Frontal cortex (tissue), 3 donors: ENCODE measurements at regions not wholly inside any gene's neighbourhood (a gene's known extent, or its start where the extent isn't known, plus 50 kb on each side); places are given as distances from the start of the nearest gene placed in this dataset.

ENCODE experiments used
- DNase-seq, 2 donors: peaks; one replicate each; pipeline ENCODE4 v3.0.0; 2012; ENCODE audit warnings: low spot score in 2 of 2
- FAIRE-seq: peaks from 2 replicates; lab custom pipeline; 2012; peaks lifted over from hg19 to GRCh38; lab: Jason Lieb, UNC
- donor health status: control.
- donor health status: control.
- donor health status: control.

DNA sequence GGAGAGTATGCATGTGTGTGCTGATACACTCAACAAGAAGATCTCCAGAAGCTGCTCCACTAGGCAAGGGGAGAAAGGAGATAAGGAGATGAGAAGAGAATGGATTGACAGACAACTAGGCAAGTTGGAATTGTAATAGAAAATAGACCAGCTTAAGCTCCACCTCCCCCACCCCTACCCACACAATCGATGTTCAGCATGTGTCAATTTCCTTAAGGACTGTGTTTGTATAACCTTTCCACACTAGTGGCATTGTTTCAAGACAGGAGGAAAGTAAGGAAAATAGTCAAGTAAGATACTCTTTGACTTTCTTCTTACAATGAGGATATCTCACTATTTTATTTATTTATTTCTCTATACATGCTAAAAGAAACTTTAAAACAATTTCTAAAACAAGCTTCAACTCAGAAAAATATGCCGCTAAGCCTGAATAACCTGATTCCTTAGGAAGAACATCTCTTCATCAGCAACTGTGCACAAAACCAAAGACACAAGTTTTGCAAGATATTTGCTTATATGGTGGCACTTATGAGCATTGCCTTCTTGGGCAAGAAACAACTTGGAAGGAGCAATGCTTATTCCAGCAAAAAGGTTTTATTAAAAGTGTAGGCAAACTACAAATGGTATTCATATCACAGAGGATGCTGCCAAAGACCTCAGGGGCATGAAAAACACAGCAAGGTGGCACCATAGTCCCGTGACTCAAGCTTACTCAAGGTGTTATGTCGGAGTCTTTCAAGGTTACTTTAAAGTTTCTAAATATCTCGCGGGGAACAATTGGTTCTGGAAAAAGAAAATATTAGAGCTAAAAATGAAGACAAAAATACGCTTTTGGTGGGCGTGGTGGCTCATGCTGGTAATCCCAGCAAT, 249.1 kb downstream of the COL12A1 start:
- no peak for DNase-seq
- no peak for FAIRE-seq

DNA sequence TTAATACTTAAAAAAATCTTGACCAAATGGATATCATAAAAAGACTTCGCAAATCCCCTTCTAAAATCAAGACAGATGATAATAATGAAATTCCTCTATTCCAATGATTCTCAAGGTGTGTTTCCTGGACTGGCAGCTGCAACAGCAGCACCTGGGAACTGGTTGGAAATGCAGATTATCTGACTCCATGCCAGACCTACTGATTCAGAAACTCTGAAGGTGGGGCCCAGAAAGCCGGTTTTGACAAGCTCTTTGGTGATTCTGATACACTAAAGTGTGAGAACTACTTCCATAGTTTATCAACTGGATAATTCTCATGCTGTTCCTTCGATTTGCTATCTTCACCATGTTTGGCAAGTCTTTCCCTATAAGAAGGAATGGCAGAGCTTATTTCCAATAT, 252.1 kb downstream of the COL12A1 start:
- no peak for FAIRE-seq
- no peak for DNase-seq

DNA sequence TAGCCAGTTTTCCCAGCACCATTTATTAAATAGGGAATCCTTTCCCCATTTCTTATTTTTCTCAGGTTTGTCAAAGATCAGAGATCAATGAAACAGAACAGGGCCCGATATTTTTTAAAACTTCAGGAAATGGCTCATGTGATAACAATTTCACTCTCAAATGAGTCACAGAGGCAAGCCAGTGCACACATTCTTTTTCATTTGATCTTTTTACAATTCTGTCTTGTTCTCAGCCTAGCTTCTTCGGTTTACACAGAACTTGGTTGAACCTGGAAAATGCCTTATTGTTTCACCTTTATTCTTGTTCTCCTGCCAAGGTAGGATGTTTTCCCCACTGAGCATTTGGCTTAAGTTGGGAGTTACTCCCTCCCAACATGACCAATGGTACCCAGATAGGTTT, 258.9 kb downstream of the COL12A1 start:
- no peak for DNase-seq
- no peak for FAIRE-seq

DNA sequence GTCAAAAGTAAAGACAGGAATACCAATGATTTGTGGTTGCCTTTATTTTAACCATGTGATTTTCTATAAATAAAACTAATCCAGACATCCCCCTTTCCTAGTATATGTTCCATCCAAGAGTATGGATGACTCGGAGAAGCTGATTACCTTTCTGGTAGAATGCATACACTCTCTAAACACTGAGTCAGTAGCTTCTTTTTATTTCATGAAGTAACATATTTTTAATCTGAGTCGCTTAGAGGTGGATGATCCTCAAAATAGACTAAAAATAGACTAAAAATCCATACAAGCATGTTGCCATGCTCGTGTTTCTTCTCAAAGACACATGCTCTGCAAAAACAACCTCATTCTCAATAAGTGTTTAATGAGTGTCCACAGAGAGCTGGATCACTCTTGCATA, 263.7 kb downstream of the COL12A1 start:
- FAIRE-seq (no peak), DNase-seq (no peak)

DNA sequence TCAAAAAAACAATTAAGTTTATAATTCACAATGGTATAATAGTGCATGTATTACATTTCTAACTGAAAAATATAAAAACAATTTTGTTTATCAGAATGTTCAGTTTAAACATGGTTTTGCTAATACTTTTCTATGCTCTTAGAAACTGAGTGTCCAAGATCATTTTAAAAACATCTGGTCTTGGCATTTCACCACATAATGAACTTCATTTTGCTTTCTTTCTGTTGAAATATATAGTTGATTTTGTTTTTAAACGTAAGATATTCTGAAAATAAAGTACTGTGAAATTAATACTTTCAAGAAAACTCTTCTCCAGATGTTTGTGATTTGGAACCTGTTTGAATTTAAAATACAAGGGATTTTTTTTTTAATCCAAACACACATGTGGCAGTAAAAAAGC, 264.4 kb downstream of the COL12A1 start:
- FAIRE-seq (no peak), DNase-seq (no peak)

DNA sequence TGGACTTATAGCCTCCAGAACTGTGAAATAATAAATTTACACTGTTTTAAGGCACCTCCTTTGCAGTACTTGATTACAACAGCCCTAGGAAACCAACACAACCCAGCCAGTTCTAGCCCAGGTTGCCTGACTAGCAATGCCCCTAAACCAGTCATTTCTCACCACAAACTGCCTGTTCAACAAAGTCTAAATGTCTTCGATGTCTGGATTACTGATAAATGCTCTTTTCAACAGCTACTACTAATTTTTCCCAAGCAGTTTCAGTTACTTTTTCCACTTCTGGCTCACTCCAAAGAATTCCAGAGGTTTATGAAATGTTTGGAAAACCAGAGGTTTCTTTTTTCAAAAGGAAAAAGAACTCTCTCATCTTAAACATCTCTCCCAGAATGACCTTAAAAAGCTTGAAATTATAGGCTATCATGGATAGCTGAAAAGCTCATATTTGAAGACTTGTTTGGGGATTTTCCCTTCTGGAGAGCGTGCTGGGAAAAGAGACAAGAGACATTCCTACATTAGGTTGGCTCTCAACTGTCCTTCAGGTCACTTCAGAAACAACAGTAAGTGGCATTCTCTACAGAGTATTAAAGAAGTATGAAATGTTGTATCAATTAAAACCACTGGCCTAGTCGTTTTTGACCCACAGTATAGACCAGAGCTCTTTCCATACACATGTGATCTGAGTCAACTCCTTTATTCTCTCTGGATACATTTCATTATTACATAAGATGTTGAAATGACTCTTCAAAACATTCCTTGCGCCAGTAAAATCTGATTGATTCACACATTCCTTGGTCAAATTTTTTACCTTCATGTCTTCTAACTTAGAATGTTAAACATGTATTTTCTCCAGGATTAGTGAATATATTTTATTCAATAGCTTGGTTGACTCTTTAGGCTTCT, 265.9 kb downstream of the COL12A1 start:
- FAIRE-seq (no peak), DNase-seq (no peak)

DNA sequence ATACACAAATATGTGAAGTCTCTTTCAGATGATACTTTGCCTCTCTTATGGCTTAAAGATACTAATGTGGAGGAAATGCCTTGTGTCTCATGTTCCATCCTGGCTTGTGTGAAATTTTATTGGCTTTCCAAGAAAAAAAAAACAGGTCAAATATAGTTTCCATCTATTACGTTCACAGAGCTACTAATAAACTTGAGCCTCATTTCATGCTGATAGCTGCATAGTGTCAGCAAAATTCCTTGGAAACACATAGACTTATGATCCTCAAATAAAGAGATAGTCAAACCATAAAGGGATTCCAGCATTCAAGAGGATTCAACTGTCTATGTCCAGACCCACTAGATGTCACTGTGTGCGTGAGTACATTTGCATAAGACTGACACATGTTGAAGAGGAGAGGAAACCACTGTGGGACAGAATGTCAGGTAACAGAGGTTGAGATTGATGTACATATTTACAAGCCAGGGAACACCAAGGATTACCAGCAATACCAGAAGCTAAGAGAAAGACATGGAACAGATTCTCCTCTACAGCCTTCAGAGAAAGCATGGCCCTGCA, 266.6 kb downstream of the COL12A1 start:
- DNase-seq (no peak), FAIRE-seq (no peak)

DNA sequence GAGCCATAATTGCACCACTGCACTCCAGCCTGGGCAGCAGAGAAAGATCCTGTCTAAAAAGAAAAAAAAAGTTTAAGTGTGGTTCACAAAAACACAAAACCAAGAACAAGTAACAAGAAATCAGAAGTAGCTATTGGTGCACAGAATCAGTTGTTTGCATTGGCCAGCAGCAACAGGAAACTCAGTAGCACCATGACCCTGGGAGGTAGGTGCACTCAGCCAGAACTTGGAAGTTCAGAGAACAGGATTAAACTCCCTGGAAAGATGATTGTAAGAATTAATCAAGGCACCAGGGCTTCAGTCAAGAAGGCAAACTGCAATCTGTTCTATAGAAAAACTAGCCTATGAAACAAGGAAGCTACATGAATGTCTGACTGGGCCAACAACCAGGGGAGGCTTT, 267.9 kb downstream of the COL12A1 start:
- no peak for FAIRE-seq
- no peak for DNase-seq

DNA sequence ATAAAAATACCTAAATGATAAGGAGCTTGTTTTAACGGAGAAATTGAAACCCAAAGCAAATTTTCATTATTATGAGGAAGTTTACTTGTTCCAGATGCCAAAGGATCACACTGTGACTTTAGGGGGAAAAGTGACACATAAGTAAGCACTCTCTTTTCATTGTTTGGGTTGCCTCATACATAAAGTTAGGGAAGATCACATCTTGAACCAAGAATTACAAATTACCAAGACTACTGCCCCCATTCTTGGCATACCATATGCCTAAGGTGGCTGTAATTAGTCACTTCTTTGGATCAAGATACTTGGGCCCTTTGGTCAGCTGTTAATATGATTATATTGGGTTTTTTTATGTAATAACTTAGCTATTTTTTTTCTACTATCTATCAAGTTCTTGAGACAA, 269.0 kb downstream of the COL12A1 start:
- DNase-seq (no peak), FAIRE-seq (no peak)

DNA sequence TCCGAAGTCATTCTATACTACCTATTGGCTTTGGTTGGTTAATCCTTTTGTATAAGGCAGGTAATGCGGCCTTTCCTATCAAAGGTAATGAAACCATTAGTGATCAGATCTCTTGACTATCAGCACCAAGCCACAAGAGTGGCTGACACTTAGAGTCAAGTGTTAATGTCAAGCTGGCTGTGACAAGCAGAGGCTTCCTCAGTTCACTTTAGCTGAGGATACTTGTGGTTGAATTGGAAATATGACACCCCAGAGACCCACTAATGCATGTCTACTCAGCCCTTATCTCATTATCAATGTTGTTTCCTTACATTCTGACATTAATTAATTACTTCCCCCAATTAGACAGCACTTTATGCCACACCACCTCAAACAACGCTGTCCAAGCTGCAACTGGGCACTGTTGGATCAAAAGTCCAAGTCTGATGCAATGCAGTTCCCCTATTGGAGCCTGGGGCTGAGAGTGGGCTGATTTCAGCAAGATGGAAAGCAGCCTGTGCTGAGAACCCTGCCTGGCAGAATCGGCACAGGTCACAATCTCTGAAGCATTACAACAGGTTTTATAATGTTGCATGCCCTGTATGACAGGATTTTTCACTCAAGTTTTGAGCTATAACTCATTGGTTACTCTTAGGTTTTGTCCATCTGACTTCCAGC, 273.5 kb downstream of the COL12A1 start:
- FAIRE-seq (no peak), DNase-seq (no peak)

DNA sequence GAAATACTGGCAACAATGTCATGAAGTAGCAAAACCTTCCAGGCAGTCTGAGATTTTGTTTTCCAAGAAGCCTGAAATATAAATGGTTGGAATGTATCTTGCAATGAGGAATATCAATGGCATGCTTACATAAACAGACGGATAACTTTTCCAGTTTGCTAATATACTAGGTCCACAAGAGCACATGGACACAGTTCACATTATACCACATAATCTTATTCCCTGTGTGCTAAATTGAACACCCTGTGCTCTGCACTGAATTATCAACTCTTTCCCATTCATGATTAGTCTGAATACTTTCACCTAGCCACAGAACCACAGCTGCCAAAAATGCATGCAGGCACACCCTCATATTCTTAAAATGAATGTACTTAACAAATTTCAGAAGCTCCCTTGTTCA, 274.3 kb downstream of the COL12A1 start:
- FAIRE-seq: no peak
- DNase-seq: no peak

DNA sequence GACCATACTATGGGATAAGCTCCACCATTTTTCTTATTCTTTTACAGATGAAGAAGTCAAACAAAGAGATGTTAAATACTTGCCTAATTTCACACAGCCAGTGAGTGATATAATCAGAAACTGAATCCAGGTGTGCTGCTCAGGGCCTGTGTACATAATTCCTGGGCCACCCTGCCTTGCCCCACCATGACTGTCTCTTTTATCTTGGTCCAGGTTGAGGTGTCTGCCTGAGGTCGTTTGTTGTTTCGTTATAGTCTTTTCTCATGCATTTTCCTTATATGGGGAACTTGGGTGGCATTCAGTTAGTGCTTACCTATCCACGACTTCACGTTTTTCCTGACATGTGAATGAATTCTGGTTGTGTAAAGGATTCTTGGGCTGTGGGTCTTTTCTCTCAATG, 277.6 kb downstream of the COL12A1 start:
- no peak for DNase-seq
- FAIRE-seq: no peak

DNA sequence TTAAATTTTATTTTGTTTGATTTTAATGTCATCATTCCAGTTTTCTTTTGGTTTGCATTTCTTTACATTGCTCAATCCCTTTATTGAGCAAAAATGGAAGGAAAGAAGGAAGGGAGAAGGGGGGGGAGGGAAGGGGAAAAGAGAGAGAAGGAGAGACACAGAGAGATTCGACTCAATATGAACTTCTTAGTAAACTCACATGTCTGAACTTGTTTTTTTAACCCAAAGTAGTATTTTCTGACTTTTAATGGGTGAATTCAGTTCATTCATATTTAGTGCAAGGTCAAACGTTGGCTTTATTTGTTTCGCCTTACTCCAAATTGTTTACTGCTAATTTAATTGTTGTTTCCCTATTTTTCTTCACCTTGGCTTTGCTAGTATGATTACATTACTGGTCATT, 278.6 kb downstream of the COL12A1 start:
- no peak for DNase-seq
- FAIRE-seq: no peak

DNA sequence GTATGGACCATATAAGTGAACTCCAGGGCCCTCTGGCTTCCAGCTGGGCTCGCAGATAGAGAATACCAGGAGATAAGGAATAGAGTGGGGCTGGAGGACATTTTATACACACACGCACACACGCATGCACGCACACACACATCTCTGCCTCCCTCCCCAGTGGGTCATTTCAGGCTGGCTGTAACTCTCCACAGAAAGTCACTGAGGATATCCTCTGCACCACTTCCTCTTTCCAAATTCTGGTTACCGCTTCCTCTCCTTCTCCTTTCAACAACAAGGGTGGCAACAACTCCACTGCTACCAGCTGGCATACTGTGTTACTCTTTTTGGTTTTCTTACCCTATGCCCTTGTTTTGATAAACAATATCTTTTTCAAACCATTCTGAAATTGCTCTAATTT, 280.2 kb downstream of the COL12A1 start:
- no peak for DNase-seq
- FAIRE-seq: no peak

DNA sequence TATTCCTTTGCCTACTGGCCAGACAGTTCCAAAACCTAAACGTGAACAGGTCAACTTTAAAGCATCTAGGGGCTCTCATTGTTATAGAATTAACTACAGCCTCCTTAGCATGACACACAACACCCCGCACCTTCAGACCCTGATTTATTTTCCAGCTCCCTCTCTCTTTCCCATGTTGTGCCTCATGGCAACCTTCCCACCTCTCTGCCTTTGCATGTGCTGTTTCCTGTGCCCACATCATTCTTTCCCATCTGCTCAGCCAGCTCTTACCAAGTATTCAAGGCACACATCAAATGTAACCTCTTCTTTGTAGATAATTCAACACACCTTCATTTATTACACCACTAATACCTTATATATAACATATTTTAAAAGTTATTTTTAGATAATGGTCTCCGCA, 291.0 kb downstream of the COL12A1 start:
- FAIRE-seq (no peak), DNase-seq (no peak)

DNA sequence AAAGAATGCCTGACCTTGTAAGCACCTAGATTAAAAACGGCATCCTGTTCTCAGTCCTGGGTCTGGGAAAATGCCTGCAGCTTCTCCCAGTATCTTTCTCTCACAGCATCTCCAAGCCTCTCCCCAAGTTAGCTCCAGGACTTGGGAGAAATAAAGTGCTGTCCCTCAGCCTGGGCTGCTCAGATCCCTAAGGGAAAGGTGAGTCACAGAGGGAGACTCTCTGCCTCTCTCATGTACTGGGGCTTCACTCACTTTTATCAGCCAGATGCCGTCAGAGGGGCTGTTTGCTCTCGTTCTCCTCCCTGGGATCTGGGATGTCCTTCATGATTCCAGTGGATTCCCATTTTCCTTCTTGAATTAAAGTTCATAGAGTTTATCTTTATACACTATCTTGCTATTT, 293.6 kb downstream of the COL12A1 start:
- DNase-seq: no peak

DNA sequence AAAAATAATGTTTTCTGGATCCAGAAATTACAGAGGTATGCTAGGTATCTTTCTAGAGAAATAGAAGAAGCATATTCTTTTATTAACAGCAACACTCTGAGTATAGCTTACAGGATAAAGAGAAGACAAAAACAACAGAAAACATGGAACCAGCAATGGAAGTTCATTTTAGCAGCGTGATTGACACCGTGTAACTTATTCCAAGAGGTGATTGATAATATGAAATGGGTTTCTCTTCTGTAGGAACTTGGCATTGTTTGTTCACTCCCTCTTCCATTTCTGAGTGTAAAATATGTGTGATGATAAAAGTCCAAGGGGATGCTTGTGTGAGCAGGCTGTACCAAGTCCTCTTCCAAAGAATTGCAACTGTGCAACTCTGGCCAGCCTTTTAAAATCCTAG, 303.0 kb downstream of the COL12A1 start:
- DNase-seq: no peak
- no peak for FAIRE-seq

More for the DNA sequence above, 293.6 kb downstream of the COL12A1 start:
- no peak for FAIRE-seq

DNA sequence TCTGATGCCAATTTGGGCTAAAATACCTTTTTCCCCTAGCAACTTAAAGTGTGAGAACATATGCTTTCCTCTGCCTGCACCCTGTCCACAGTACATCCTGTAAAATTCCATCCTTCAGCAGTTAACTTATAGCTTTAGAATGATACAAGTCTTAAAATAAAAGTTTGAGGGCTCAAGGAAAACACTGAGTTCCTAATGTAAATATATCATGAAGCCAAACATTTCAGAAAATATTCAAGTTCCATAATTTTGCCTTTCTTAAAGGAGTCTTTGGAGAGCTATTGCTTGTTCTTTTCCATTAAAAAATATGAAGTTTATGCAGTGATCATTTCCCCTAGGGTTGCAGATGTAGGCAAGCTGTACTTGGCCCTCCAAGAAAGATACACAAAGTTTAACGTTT, 303.8 kb downstream of the COL12A1 start:
- DNase-seq: no peak
- FAIRE-seq: no peak

DNA sequence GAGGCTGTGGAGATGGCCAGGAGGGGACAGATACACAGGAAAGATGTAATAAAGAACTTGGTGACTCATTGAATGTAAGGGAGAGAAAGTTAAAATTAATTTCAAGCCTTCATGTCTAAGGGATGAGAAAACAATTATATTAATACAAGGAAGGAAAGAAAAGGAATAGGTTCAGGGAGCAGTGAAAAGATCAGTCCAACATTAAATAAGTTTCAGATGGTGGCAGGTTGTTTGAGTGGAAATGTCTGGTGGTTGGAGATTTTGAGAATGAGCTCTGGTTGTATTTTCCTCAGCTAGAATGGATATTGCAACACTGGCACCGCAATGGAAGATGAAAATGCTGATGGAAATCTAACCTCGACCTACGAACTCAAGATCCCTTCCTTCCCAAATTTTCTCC, 304.3 kb downstream of the COL12A1 start:
- FAIRE-seq (no peak), DNase-seq (no peak)

DNA sequence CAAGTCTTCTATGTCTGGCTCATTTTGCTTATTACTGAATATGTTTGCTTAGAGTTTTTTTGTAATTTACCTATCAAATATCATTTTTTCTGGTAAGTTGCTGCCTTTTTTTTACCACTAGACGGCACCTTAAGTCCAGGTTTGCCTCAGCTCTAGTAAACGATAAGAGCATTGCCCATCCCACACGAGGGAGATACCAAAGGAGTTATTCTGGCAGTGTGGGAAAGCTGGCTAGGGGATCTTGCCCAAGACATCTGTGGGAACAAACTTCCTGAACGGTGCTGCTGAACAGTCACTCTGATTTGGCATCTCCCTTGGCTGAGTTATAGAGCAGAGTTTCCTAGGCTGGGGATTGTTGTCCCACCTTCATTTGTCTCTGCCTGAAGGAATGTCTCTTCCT, 306.4 kb downstream of the COL12A1 start:
- no peak for FAIRE-seq
- DNase-seq: no peak
